Mesothelial cell of epicardium (in vitro differentiated cells): ENCODE measurements at regions not wholly inside any gene's neighbourhood (a gene's known extent, or its start where the extent isn't known, plus 50 kb on each side); places are given as distances from the start of the nearest gene placed in this dataset.

Experiments used
- DNase-seq, 2 experiments: peaks; one replicate each; pipeline ENCODE4 v3.0.0; 2021; ENCODE audit warnings: low spot score in 2 of 2; ENCODE audit not compliant: unreplicated experiment in 2 of 2
- H3K27ac Mint-ChIP-seq: 2 replicates; pipeline ENCODE4 v1.8.0; 2021; ENCODE audit warnings: mixed read lengths
- H3K27me3 Mint-ChIP-seq: 2 replicates; pipeline ENCODE4 v1.8.0; 2021; ENCODE audit warnings: low read depth, mixed read lengths
- H3K36me3 Mint-ChIP-seq: 2 replicates; pipeline ENCODE4 v1.8.0; 2021; ENCODE audit warnings: mixed read lengths
- H3K4me1 Mint-ChIP-seq: 2 replicates; pipeline ENCODE4 v1.8.0; 2021; ENCODE audit warnings: mixed read lengths
- H3K4me3 Mint-ChIP-seq: 2 replicates; pipeline ENCODE4 v1.8.0; 2021; ENCODE audit warnings: mild to moderate bottlenecking, moderate library complexity, mixed read lengths
- H3K9me3 Mint-ChIP-seq: 2 replicates; pipeline ENCODE4 v1.8.0; 2021; ENCODE audit warnings: mixed read lengths
- CTCF ChIP-seq: fragments of 200-600 bp; sonication (generic); IDR thresholded peaks from one replicate; pipeline ENCODE4 v1.5.0; 2021; ENCODE audit warnings: antibody characterized with exemption; ENCODE audit not compliant: unreplicated experiment

GRCh38 chr15:98276018-98276417 lies 315.5 kb downstream of the ARRDC4 start:
- no peaks in the 10 kb centered on the region for H3K36me3 Mint-ChIP-seq
- no peaks in the 10 kb centered on the region for H3K4me1 Mint-ChIP-seq
- no peak for DNase-seq
- H3K27ac Mint-ChIP-seq = no peak overlapping the region
- H3K27me3 Mint-ChIP-seq = peaks cover 26% of the 10 kb centered on the region
- H3K9me3 Mint-ChIP-seq = peaks cover 6% of the 10 kb centered on the region
- TF ChIP-seq CTCF = no peak
- no peak overlapping the region for H3K4me3 Mint-ChIP-seq

GRCh38 chr15:98277602-98278001 lies 317.1 kb downstream of the ARRDC4 start:
- Mint-ChIP-seq H3K36me3 (no peaks in the 10 kb centered on the region), H3K27me3 (peaks cover 33% of the 10 kb centered on the region), H3K4me3 (no peak overlapping the region), H3K9me3 (peaks cover 6% of the 10 kb centered on the region), H3K4me1 (no peaks in the 10 kb centered on the region), H3K27ac (no peak overlapping the region)
- TF ChIP-seq CTCF = no peak
- no peak for DNase-seq

GRCh38 chr15:98280284-98280975 lies 319.9 kb downstream of the ARRDC4 start:
- no peak overlapping the region for H3K27ac Mint-ChIP-seq
- TF ChIP-seq CTCF = no peak
- no peak overlapping the region for H3K4me3 Mint-ChIP-seq
- no peaks in the 10 kb centered on the region for H3K36me3 Mint-ChIP-seq
- no peak for DNase-seq
- peaks cover 6% of the 10 kb centered on the region for H3K9me3 Mint-ChIP-seq
- peaks cover 33% of the 10 kb centered on the region for H3K27me3 Mint-ChIP-seq
- no peaks in the 10 kb centered on the region for H3K4me1 Mint-ChIP-seq

- DNase-seq = no peak
- Mint-ChIP-seq H3K27ac (no peak overlapping the region), H3K4me1 (no peaks in the 10 kb centered on the region), H3K36me3 (no peaks in the 10 kb centered on the region), H3K27me3 (peaks cover 38% of the 10 kb centered on the region), H3K4me3 (no peak overlapping the region), H3K9me3 (peaks cover 6% of the 10 kb centered on the region)
- no peak for TF ChIP-seq CTCF
Measured at GRCh38 chr15:98281130-98281529, 320.6 kb downstream of the ARRDC4 start.

- no peak overlapping the region for H3K4me3 Mint-ChIP-seq
- TF ChIP-seq CTCF = no peak
- H3K9me3 Mint-ChIP-seq = peaks cover 6% of the 10 kb centered on the region
- DNase-seq = no peak
- no peak overlapping the region for H3K27ac Mint-ChIP-seq
- peaks cover 50% of the 10 kb centered on the region for H3K27me3 Mint-ChIP-seq
- no peaks in the 10 kb centered on the region for H3K36me3 Mint-ChIP-seq
- H3K4me1 Mint-ChIP-seq = no peaks in the 10 kb centered on the region
Measured at GRCh38 chr15:98282656-98283332, 322.3 kb downstream of the ARRDC4 start.
